PC-9 (cell line): ENCODE measurements at regions not wholly inside any gene's neighbourhood (a gene's known extent, or its start where the extent isn't known, plus 50 kb on each side); places are given as distances from the start of the nearest gene placed in this dataset.

Experiments
- BruUV-seq: library from RNA; stranded (reverse); fragments of 400-500 nt; replicated peaks from 2 replicates; lab custom pipeline; 2021; lab: Mats Ljungman, UMichigan
- CTCF ChIA-PET: fragments of 300-600 bp; sonication (Branson Sonifier 250); formaldehyde crosslinking; loops from one replicate; lab custom pipeline; 2022; ENCODE audit warnings: antibody characterized with exemption; lab: Charles Lee
- POLR2A ChIA-PET: fragments of 300-600 bp; sonication (Branson Sonifier 250); formaldehyde crosslinking; loops from one replicate; lab custom pipeline; 2022; ENCODE audit warnings: antibody characterized with exemption; ENCODE audit not compliant: unreplicated experiment; lab: Charles Lee
- DNase-seq, 2 experiments: peaks; one replicate each; pipeline versions ENCODE4 v3.0.0 to v3.0.0-alpha.2; 2015 to 2022; ENCODE audit warnings: mixed read lengths in 1 of 2
- H2AFZ ChIP-seq: fragments of 200-600 bp; sonication (generic); 2 replicates; pipeline ENCODE4 v1.8.1; 2017; ENCODE audit warnings: antibody characterized with exemption
- H3F3A ChIP-seq: fragments of 200-600 bp; sonication (generic); 2 replicates; pipeline ENCODE4 v1.8.1; 2017; ENCODE audit warnings: antibody characterized with exemption, mild to moderate bottlenecking, low read depth; ENCODE audit not compliant: insufficient read depth
- H3K27ac ChIP-seq: fragments of 200-600 bp; sonication (generic); 2 replicates; pipeline ENCODE4 v1.6.1; 2016; ENCODE audit warnings: mixed run types
- H3K27me3 ChIP-seq: fragments of 200-600 bp; sonication (generic); 2 replicates; pipeline ENCODE4 v1.6.1; 2016; ENCODE audit warnings: low read depth, mixed run types; ENCODE audit not compliant: insufficient read depth
- H3K36me3 ChIP-seq: fragments of 200-600 bp; sonication (generic); 2 replicates; pipeline ENCODE4 v1.6.1; 2016; ENCODE audit warnings: low read depth, mixed run types
- H3K4me1 ChIP-seq: fragments of 200-600 bp; sonication (generic); replicated peaks from 2 replicates; pipeline ENCODE4 v1.6.1; 2016; ENCODE audit warnings: mixed run types; ENCODE audit not compliant: insufficient read depth
- H3K4me2 ChIP-seq: fragments of 200-600 bp; sonication (generic); 2 replicates; pipeline ENCODE4 v1.6.1; 2017; ENCODE audit warnings: mixed run types
- H3K4me3 ChIP-seq: fragments of 200-600 bp; sonication (generic); 2 replicates; pipeline ENCODE4 v1.6.1; 2016; ENCODE audit warnings: mixed run types
- H3K79me2 ChIP-seq: fragments of 200-600 bp; sonication (generic); 2 replicates; pipeline ENCODE4 v1.6.1; 2017; ENCODE audit warnings: low read depth, mixed run types
- H3K9me2 ChIP-seq: fragments of 200-600 bp; sonication (generic); 2 replicates; pipeline ENCODE4 v1.8.1; 2017; ENCODE audit warnings: mild to moderate bottlenecking; ENCODE audit not compliant: insufficient read depth
- H3K9me3 ChIP-seq: fragments of 200-600 bp; sonication (generic); 2 replicates; pipeline ENCODE4 v1.8.1; 2016; ENCODE audit warnings: low read depth; ENCODE audit not compliant: insufficient read depth
- H4K20me1 ChIP-seq: fragments of 200-600 bp; sonication (generic); 2 replicates; pipeline ENCODE4 v1.8.1; 2017; ENCODE audit not compliant: insufficient read depth
- EZH2 ChIP-seq: fragments of 200-600 bp; sonication (generic); IDR thresholded peaks from 2 replicates; pipeline ENCODE4 v1.8.0; 2017; ENCODE audit warnings: antibody characterized with exemption, low read depth
- intact Hi-C: fragments of 100-400 bp; cut with micrococcal nuclease; formaldehyde crosslinking; loops from one replicate; pipeline ENCODE4 v1.10.0; 2022; ENCODE audit not compliant: unreplicated experiment
- TF ChIP-seq, protein P1 (sequence below): fragments of 200-600 bp; sonication (generic); conservative IDR thresholded peaks from 2 replicates; pipeline ENCODE4 v1.6.1; 2017; ENCODE audit warnings: mixed run types, antibody characterized with exemption, mild to moderate bottlenecking, moderate library complexity

DNA sequence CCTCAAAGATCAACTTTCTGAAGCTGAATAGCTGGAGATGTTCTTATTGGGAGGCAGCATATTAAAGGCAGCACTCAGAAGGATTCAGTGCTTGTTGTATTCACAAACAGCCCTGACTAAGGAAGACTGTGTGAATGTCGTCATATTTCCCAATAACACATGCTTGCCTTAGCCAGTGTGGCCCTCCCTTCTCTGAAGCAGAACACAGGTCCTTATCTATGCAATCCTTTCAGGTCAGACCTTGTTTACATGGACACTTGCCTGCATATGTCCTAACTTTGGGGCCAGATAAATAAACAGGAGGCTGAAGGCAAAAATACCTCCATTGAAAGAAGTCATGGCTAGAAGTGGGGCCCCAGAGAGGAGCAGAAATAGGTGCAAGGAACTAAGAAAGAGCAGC is 97.2 kb downstream of the SLC4A3 start:
- Histone ChIP-seq H2AFZ (no peak overlapping the region), H3K4me1 (no peaks in the 10 kb centered on the region), H3K4me2 (no peak overlapping the region), H3K27me3 (no peaks in the 10 kb centered on the region), H3F3A (no peaks in the 10 kb centered on the region), H4K20me1 (no peaks in the 10 kb centered on the region), H3K79me2 (no peaks in the 10 kb centered on the region), H3K9me2 (no peaks in the 10 kb centered on the region), H3K4me3 (no peak overlapping the region), H3K9me3 (no peaks in the 10 kb centered on the region), H3K27ac (no peak overlapping the region), H3K36me3 (no peaks in the 10 kb centered on the region)
- BruUV-seq: no TSS peak
- intact Hi-C loops: no loop called here
- TF ChIP-seq, protein P1, sequence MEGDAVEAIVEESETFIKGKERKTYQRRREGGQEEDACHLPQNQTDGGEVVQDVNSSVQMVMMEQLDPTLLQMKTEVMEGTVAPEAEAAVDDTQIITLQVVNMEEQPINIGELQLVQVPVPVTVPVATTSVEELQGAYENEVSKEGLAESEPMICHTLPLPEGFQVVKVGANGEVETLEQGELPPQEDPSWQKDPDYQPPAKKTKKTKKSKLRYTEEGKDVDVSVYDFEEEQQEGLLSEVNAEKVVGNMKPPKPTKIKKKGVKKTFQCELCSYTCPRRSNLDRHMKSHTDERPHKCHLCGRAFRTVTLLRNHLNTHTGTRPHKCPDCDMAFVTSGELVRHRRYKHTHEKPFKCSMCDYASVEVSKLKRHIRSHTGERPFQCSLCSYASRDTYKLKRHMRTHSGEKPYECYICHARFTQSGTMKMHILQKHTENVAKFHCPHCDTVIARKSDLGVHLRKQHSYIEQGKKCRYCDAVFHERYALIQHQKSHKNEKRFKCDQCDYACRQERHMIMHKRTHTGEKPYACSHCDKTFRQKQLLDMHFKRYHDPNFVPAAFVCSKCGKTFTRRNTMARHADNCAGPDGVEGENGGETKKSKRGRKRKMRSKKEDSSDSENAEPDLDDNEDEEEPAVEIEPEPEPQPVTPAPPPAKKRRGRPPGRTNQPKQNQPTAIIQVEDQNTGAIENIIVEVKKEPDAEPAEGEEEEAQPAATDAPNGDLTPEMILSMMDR: no peak
- TF ChIP-seq EZH2: no peak
- POLR2A ChIA-PET: no interaction called here
- CTCF ChIA-PET: no interaction called here
- no peak for DNase-seq

- Histone ChIP-seq H4K20me1 (no peaks in the 10 kb centered on the region), H3F3A (no peaks in the 10 kb centered on the region), H3K27me3 (no peaks in the 10 kb centered on the region), H3K4me2 (no peak overlapping the region), H3K79me2 (no peaks in the 10 kb centered on the region), H3K9me2 (no peaks in the 10 kb centered on the region), H3K4me1 (no peaks in the 10 kb centered on the region), H3K4me3 (no peak overlapping the region), H3K36me3 (no peaks in the 10 kb centered on the region), H3K9me3 (no peaks in the 10 kb centered on the region), H3K27ac (no peak overlapping the region), H2AFZ (no peak overlapping the region)
- intact Hi-C loops: no loop called here
- CTCF ChIA-PET: no interaction called here
- DNase-seq: no peak
- BruUV-seq: no TSS peak
- no peak for TF ChIP-seq EZH2
- TF ChIP-seq, protein P1: no peak
- POLR2A ChIA-PET: no interaction called here
Observed at GRCh38 chr2:219726916-219727315, 99.5 kb downstream of the SLC4A3 start.

DNA sequence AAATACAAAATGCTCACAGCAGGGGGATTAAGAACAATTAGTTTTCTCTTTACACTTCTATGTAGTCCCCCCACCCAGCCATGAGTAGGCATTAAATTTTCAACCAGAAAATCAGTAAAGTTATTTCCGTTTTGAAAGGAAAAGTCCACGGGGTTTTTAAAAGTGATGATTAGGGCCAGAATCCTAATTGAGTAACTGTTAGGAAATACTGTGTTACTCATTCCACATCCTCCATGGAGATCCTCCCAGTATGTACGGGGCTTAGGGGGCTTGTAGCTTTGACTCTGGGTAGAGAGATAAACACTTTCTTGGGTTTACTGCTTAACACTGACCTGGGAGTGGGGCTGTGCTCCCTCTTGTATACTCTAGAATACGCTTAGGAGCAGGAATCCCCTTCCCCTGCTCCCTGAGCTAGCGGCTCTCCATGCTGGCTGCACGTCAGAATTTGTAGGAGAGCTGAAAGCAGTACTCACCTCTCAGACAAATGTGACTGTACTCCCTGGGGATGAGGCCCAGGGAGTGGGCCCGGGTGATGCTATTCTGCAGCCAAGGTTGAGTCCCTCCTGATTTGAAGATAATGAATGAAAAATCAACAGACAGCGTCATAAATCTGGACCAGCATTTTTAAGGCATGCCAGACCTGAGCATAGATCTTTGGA is 100.5 kb downstream of the SLC4A3 start:
- BruUV-seq: no TSS peak
- H3K36me3 ChIP-seq: no peaks in the 10 kb centered on the region
- no peaks in the 10 kb centered on the region for H3F3A ChIP-seq
- no peak overlapping the region for H3K4me3 ChIP-seq
- DNase-seq: no peak
- TF ChIP-seq, protein P1: no peak
- TF ChIP-seq EZH2: no peak
- H4K20me1 ChIP-seq: no peaks in the 10 kb centered on the region
- ChIA-PET CTCF (no interaction called here), POLR2A (no interaction called here)
- H3K4me2 ChIP-seq: no peak overlapping the region
- no peaks in the 10 kb centered on the region for H3K79me2 ChIP-seq
- intact Hi-C loops: no loop called here
- no peaks in the 10 kb centered on the region for H3K9me3 ChIP-seq
- no peaks in the 10 kb centered on the region for H3K27me3 ChIP-seq
- no peak overlapping the region for H3K27ac ChIP-seq
- no peak overlapping the region for H2AFZ ChIP-seq
- H3K9me2 ChIP-seq: no peaks in the 10 kb centered on the region
- H3K4me1 ChIP-seq: no peaks in the 10 kb centered on the region
